Neural progenitor cell (in vitro differentiated cells): ENCODE measurements at regions not wholly inside any gene's neighbourhood (a gene's known extent, or its start where the extent isn't known, plus 50 kb on each side); places are given as distances from the start of the nearest gene placed in this dataset.
A peak's percentile ranks its signal among the peaks of the same experiment; 100 is the strongest.

Experiments
- DNase-seq: peaks from one replicate; pipeline ENCODE4 v3.0.0-alpha.2; 2016; ENCODE audit warnings: low spot score
- H2AFZ ChIP-seq: fragments of 200-600 bp; sonication (generic); replicated peaks from 2 replicates; pipeline ENCODE4 v1.6.1; 2016; ENCODE audit warnings: antibody characterized with exemption
- H3F3A ChIP-seq: fragments of 200-600 bp; sonication (generic); 2 replicates; pipeline ENCODE4 v1.6.1; 2016; ENCODE audit warnings: antibody characterized with exemption, low read depth
- H3K27ac ChIP-seq: fragments of 200-600 bp; sonication (generic); 2 replicates; pipeline ENCODE4 v1.5.1; 2016; ENCODE audit warnings: mild to moderate bottlenecking
- H3K27me3 ChIP-seq: fragments of 200-600 bp; sonication (generic); 2 replicates; pipeline ENCODE4 v1.6.1; 2016; ENCODE audit warnings: mild to moderate bottlenecking, moderate library complexity
- H3K36me3 ChIP-seq: fragments of 200-600 bp; sonication (generic); 2 replicates; pipeline ENCODE4 v1.5.1; 2016
- H3K4me1 ChIP-seq: fragments of 200-600 bp; sonication (generic); 2 replicates; pipeline ENCODE4 v1.6.1; 2016; ENCODE audit warnings: mixed run types
- H3K4me2 ChIP-seq: fragments of 200-600 bp; sonication (generic); 2 replicates; pipeline ENCODE4 v1.6.1; 2016
- H3K4me3 ChIP-seq: fragments of 200-600 bp; sonication (generic); 2 replicates; pipeline ENCODE4 v1.5.1; 2016
- H3K79me2 ChIP-seq: fragments of 200-600 bp; sonication (generic); 2 replicates; pipeline ENCODE4 v1.6.1; 2016; ENCODE audit warnings: low read depth
- H3K9ac ChIP-seq: fragments of 200-600 bp; sonication (generic); 2 replicates; pipeline ENCODE4 v1.6.1; 2016
- H3K9me3 ChIP-seq: fragments of 200-600 bp; sonication (generic); 2 replicates; pipeline ENCODE4 v1.5.1; 2016; ENCODE audit warnings: low read depth
- H4K20me1 ChIP-seq: fragments of 200-600 bp; sonication (generic); 2 replicates; pipeline ENCODE4 v1.6.1; 2016; ENCODE audit warnings: low read depth
- H3K27ac Mint-ChIP-seq: 3 replicates; pipeline ENCODE4 v1.8.0; 2021; ENCODE audit warnings: mixed read lengths
- H3K27me3 Mint-ChIP-seq: 2 replicates; pipeline ENCODE4 v1.8.0; 2022; ENCODE audit warnings: low read depth, mild to moderate bottlenecking, inconsistent platforms, moderate library complexity, mixed read lengths; ENCODE audit not compliant: insufficient read depth
- H3K36me3 Mint-ChIP-seq: 3 replicates; pipeline ENCODE4 v1.8.0; 2021; ENCODE audit warnings: mixed read lengths
- H3K4me1 Mint-ChIP-seq: 3 replicates; pipeline ENCODE4 v1.8.0; 2021; ENCODE audit warnings: mixed read lengths
- H3K4me3 Mint-ChIP-seq: 3 replicates; pipeline ENCODE4 v1.8.0; 2021; ENCODE audit warnings: mild to moderate bottlenecking, moderate library complexity, mixed read lengths
- H3K9me3 Mint-ChIP-seq: 3 replicates; pipeline ENCODE4 v1.8.0; 2020; ENCODE audit warnings: mixed read lengths
- CTCF ChIP-seq: fragments of 200-600 bp; sonication (generic); IDR thresholded peaks from 2 replicates; pipeline ENCODE4 v1.5.1; 2017; ENCODE audit warnings: antibody characterized with exemption, mild to moderate bottlenecking
- EZH2 ChIP-seq: fragments of 200-600 bp; sonication (generic); IDR thresholded peaks from 2 replicates; pipeline ENCODE4 v1.6.1; 2017; ENCODE audit warnings: antibody characterized with exemption, mild to moderate bottlenecking, moderate library complexity
- EZH2phosphoT487 ChIP-seq: fragments of 200-600 bp; sonication (generic); IDR thresholded peaks from 2 replicates; pipeline ENCODE4 v1.6.1; 2017; ENCODE audit warnings: antibody characterized with exemption

GRCh38 chr2:148577845-148578492, 66.6 kb upstream of the EPC2 start:
- peak; percentile 74 for DNase-seq
- no peak overlapping the region for H2AFZ ChIP-seq
- no peaks in the 10 kb centered on the region for H3K79me2 ChIP-seq
- H3K4me3 ChIP-seq = no peak overlapping the region
- no peak overlapping the region for H3K27ac ChIP-seq
- Mint-ChIP-seq H3K27ac (peak overlapping the region; percentile 12), H3K4me3 (no peak overlapping the region), H3K27me3 (peaks cover 37% of the 10 kb centered on the region), H3K9me3 (peaks cover 2% of the 10 kb centered on the region), H3K4me1 (peaks cover 19% of the 10 kb centered on the region), H3K36me3 (no peaks in the 10 kb centered on the region)
- H3K9me3 ChIP-seq = no peaks in the 10 kb centered on the region
- H3K9ac ChIP-seq = no peak overlapping the region
- H4K20me1 ChIP-seq = peaks cover 47% of the 10 kb centered on the region
- no peaks in the 10 kb centered on the region for H3K36me3 ChIP-seq
- peak overlapping the region; percentile 36 for H3K4me2 ChIP-seq
- TF ChIP-seq CTCF (no peak), EZH2phosphoT487 (peak; percentile 100), EZH2 (no peak)
- H3K27me3 ChIP-seq = peaks cover 100% of the 10 kb centered on the region
- peaks cover 12% of the 10 kb centered on the region for H3K4me1 ChIP-seq
- H3F3A ChIP-seq = peaks cover 13% of the 10 kb centered on the region

- no peak overlapping the region for H3K27ac ChIP-seq
- no peaks in the 10 kb centered on the region for H3K79me2 ChIP-seq
- H3K27me3 Mint-ChIP-seq = peaks cover 37% of the 10 kb centered on the region
- no peak overlapping the region for H3K9ac ChIP-seq
- peaks cover 100% of the 10 kb centered on the region for H3K27me3 ChIP-seq
- H3F3A ChIP-seq = peaks cover 13% of the 10 kb centered on the region
- H3K36me3 Mint-ChIP-seq = no peaks in the 10 kb centered on the region
- no peak overlapping the region for H3K4me3 ChIP-seq
- TF ChIP-seq EZH2phosphoT487 (no peak), CTCF (no peak), EZH2 (no peak)
- DNase-seq = no peak
- peak overlapping the region; percentile 36 for H3K4me2 ChIP-seq
- H3K27ac Mint-ChIP-seq = no peak overlapping the region
- H3K4me3 Mint-ChIP-seq = no peak overlapping the region
- H4K20me1 ChIP-seq = peaks cover 47% of the 10 kb centered on the region
- H3K36me3 ChIP-seq = no peaks in the 10 kb centered on the region
- H3K4me1 ChIP-seq = peaks cover 12% of the 10 kb centered on the region
- no peaks in the 10 kb centered on the region for H3K9me3 ChIP-seq
- peaks cover 19% of the 10 kb centered on the region for H3K4me1 Mint-ChIP-seq
- peaks cover 2% of the 10 kb centered on the region for H3K9me3 Mint-ChIP-seq
- no peak overlapping the region for H2AFZ ChIP-seq
Measured at GRCh38 chr2:148578493-148578884, 66.1 kb upstream of the EPC2 start.

- Histone ChIP-seq H4K20me1 (peaks cover 19% of the 10 kb centered on the region), H3K4me2 (no peak overlapping the region), H3K9ac (no peak overlapping the region), H3K36me3 (no peaks in the 10 kb centered on the region), H3K4me3 (no peak overlapping the region), H3K27me3 (peaks cover 88% of the 10 kb centered on the region), H3F3A (peaks cover 12% of the 10 kb centered on the region), H3K4me1 (peaks cover 15% of the 10 kb centered on the region), H2AFZ (no peak overlapping the region), H3K9me3 (no peaks in the 10 kb centered on the region), H3K79me2 (no peaks in the 10 kb centered on the region), H3K27ac (no peak overlapping the region)
- no peak overlapping the region for H3K4me3 Mint-ChIP-seq
- no peaks in the 10 kb centered on the region for H3K36me3 Mint-ChIP-seq
- H3K27me3 Mint-ChIP-seq = peaks cover 26% of the 10 kb centered on the region
- TF ChIP-seq CTCF = no peak
- no peak for DNase-seq
- peaks cover 18% of the 10 kb centered on the region for H3K4me1 Mint-ChIP-seq
- H3K9me3 Mint-ChIP-seq = peaks cover 2% of the 10 kb centered on the region
- H3K27ac Mint-ChIP-seq = no peak overlapping the region
Measured at GRCh38 chr2:148582679-148583511, 61.7 kb upstream of the EPC2 start.
